Stimulated activated naive CD8-positive, alpha-beta T cell treated with anti-CD3 and anti-CD28 coated beads, Interleukin-15, Interleukin-2, amounts not matched to agents 100 ng/mL and 50 ng/mL, for 24 hours (primary cell): ENCODE measurements at regions not wholly inside any gene's neighbourhood (a gene's known extent, or its start where the extent isn't known, plus 50 kb on each side); places are given as distances from the start of the nearest gene placed in this dataset.

ENCODE experiments used
- H3K27ac Mint-ChIP-seq: one replicate; pipeline ENCODE4 v1.8.0; 2021; ENCODE audit warnings: mild to moderate bottlenecking, mixed read lengths
- H3K27me3 Mint-ChIP-seq: one replicate; pipeline ENCODE4 v1.8.0; 2021; ENCODE audit warnings: mixed read lengths
- H3K36me3 Mint-ChIP-seq: one replicate; pipeline ENCODE4 v1.8.0; 2021; ENCODE audit warnings: low read depth, mixed read lengths
- H3K4me1 Mint-ChIP-seq: one replicate; pipeline ENCODE4 v1.8.0; 2021; ENCODE audit warnings: low read depth, mixed read lengths
- H3K4me3 Mint-ChIP-seq: one replicate; pipeline ENCODE4 v1.8.0; 2021; ENCODE audit warnings: mild to moderate bottlenecking, mixed read lengths
- H3K9me3 Mint-ChIP-seq: one replicate; pipeline ENCODE4 v1.8.0; 2021; ENCODE audit warnings: mixed read lengths

DNA sequence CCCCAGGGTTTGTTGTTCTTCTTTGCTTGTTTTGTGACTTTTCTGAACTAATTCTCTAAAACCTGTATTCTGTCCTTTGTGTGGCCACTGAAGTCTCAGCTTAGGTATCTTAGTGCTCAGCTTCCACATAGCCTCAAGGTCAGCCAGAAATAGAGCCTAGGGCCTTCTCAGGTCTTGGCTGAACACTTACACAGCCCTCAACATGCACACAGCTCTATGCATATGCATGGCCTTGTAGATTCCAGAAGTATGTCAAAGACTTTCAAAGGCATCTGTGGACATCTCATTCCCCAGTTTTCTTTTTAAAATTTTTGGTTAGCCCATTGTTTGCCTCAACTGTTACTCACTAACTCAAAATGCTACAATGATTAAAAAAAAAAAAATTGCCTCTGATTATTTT lies 99.9 kb upstream of the GRIA1 start:
- Mint-ChIP-seq H3K9me3 (no peaks in the 10 kb centered on the region), H3K36me3 (no peaks in the 10 kb centered on the region), H3K4me1 (no peaks in the 10 kb centered on the region), H3K27me3 (no peaks in the 10 kb centered on the region), H3K4me3 (no peak overlapping the region), H3K27ac (no peak overlapping the region)

DNA sequence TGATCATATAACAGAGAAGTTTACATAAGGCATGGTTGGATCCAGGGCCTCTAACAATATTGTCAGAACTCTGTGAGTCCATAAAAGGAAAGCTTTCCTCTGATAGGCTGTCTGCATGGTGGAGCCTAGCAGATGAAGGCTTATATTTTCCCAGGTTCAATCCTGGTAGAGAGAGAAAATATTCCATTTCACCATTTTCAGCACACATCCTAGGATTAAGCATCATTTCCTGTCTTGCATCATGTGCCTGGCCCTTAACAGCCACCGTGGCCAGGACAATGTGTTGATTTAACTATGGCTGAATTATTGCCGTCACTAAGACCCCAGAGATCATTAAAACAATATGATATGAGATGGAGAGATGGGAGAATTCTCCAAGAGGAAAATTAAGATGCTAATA lies 90.9 kb upstream of the GRIA1 start:
- Mint-ChIP-seq H3K4me3 (no peak overlapping the region), H3K4me1 (no peaks in the 10 kb centered on the region), H3K27me3 (no peaks in the 10 kb centered on the region), H3K9me3 (no peaks in the 10 kb centered on the region), H3K36me3 (no peaks in the 10 kb centered on the region), H3K27ac (no peak overlapping the region)

DNA sequence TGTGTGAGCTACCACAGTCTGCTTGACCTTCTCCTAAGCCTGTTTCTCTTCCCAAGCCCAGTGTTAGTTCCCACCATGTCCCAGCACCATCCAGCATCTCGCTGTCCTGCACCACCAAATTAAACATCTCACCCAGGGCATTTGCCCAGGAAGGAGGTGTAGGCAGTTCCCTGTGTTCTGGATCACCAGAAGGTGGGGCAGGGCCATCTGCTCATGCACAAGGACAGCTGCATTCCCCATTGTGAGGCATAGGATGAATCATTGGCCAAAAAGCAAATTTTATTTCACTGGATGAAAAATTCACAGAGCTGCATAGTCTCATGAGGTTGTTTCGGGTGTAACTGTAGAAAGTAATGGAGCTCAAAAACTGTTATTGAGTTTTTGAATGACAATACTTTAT lies 89.5 kb upstream of the GRIA1 start:
- no peaks in the 10 kb centered on the region for H3K4me1 Mint-ChIP-seq
- no peaks in the 10 kb centered on the region for H3K36me3 Mint-ChIP-seq
- no peak overlapping the region for H3K4me3 Mint-ChIP-seq
- H3K27me3 Mint-ChIP-seq: no peaks in the 10 kb centered on the region
- no peaks in the 10 kb centered on the region for H3K9me3 Mint-ChIP-seq
- H3K27ac Mint-ChIP-seq: no peak overlapping the region

DNA sequence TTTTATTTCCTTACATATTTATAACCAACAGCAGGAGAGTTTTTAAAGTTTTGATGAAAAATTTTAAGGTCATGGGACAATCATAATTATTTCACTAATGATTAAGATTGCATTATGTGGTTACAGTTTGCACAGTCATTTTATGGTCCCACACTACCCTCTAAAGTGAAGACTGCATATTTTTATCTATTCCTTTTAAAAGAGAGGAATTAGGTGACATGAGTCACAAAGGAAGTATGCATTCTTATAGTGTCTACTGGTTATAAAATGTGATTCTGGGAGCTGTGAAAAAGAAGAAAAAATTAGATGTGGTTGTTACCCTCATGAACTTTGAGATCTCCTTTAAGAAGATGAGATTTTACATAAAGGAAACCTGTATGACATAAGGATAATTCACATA lies 87.9 kb upstream of the GRIA1 start:
- Mint-ChIP-seq H3K27ac (no peak overlapping the region), H3K27me3 (no peaks in the 10 kb centered on the region), H3K36me3 (no peaks in the 10 kb centered on the region), H3K9me3 (no peaks in the 10 kb centered on the region), H3K4me1 (no peaks in the 10 kb centered on the region), H3K4me3 (no peak overlapping the region)

DNA sequence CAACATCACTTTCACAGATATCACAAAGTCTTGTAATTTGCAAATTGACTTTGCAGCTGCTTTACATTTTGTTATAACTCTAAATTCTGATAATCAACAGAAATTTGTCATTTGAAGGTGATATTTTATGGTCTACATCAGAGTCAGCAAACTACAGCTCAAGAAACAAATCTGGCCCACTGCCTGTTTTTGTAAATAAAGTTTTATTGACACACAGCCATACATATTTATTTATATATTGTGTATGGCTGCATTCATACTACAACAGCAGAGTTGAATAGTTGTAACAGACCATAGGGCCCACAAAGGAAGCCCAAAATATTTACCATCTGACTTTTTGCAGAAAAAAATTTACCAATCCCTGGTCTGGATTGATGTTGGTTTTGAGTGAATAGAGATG lies 87.0 kb upstream of the GRIA1 start:
- no peak overlapping the region for H3K27ac Mint-ChIP-seq
- no peaks in the 10 kb centered on the region for H3K27me3 Mint-ChIP-seq

DNA sequence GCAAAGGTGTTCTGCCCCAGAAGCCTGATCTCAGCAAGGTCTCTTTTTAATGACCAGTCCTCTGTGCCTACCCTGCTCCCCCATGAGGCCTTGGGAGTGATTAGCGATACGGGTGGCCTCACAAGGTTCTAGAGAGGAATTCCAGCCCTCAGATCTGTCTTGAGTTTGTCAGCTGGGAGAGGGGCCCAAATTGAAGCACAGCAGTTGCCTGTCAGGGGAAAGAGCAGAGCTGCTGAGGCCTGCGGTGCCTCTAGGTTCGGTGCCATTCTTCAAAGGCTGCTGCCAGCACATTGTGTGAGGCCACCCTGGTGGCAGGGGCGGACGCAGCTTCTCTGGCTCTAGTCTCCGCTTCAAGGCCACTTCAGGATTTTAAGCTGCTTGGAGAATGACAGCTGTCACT lies 85.7 kb upstream of the GRIA1 start:
- Mint-ChIP-seq H3K36me3 (no peaks in the 10 kb centered on the region), H3K27ac (no peak overlapping the region), H3K4me3 (no peak overlapping the region), H3K9me3 (no peaks in the 10 kb centered on the region), H3K4me1 (no peaks in the 10 kb centered on the region), H3K27me3 (no peaks in the 10 kb centered on the region)

More for the DNA sequence above, 87.0 kb upstream of the GRIA1 start:
- no peaks in the 10 kb centered on the region for H3K36me3 Mint-ChIP-seq
- H3K9me3 Mint-ChIP-seq: no peaks in the 10 kb centered on the region
- no peak overlapping the region for H3K4me3 Mint-ChIP-seq
- no peaks in the 10 kb centered on the region for H3K4me1 Mint-ChIP-seq

DNA sequence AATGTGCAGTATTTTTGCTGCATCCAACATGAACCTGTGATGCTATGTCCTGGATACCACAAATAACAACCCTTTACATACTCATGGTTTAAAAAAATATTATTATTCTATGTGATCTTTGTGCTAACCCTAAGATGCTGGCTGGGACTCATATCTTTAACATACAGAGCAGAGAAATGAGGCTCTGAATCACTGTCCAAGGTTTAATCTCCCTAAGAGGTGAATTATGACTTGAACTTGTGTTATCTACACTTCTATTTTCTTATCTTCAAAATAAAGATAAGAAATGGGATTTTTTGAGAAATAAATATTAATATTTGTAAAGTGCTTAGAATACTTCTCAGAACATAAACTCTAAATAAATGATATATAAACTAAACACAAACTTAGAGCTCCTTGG lies 68.8 kb upstream of the GRIA1 start:
- no peaks in the 10 kb centered on the region for H3K36me3 Mint-ChIP-seq
- peaks cover 5% of the 10 kb centered on the region for H3K27me3 Mint-ChIP-seq
- H3K4me1 Mint-ChIP-seq: no peaks in the 10 kb centered on the region
- H3K27ac Mint-ChIP-seq: no peak overlapping the region
- H3K9me3 Mint-ChIP-seq: no peaks in the 10 kb centered on the region
- no peak overlapping the region for H3K4me3 Mint-ChIP-seq

DNA sequence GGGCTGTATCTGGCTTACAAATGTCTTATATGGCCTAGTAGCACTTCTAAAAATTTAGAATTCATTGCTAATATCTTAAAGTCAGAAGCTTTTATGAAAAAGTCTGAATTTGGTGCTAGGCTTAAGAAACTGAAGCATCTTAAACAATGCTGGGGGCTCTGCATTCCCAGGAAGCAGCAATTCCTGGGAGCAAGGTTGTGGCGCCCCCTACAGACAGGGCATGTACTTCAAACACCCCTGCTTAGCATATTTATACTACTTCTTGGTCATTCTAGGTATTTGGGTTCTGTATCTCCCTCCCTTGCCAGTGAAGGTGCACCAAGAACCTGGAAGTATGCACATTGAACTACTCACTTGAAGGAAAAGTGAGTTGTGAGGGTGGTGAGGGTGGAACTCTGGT lies 64.6 kb upstream of the GRIA1 start:
- no peaks in the 10 kb centered on the region for H3K9me3 Mint-ChIP-seq
- H3K4me1 Mint-ChIP-seq: no peaks in the 10 kb centered on the region
- peaks cover 8% of the 10 kb centered on the region for H3K27me3 Mint-ChIP-seq
- no peak overlapping the region for H3K27ac Mint-ChIP-seq
- H3K36me3 Mint-ChIP-seq: no peaks in the 10 kb centered on the region
- H3K4me3 Mint-ChIP-seq: no peak overlapping the region

DNA sequence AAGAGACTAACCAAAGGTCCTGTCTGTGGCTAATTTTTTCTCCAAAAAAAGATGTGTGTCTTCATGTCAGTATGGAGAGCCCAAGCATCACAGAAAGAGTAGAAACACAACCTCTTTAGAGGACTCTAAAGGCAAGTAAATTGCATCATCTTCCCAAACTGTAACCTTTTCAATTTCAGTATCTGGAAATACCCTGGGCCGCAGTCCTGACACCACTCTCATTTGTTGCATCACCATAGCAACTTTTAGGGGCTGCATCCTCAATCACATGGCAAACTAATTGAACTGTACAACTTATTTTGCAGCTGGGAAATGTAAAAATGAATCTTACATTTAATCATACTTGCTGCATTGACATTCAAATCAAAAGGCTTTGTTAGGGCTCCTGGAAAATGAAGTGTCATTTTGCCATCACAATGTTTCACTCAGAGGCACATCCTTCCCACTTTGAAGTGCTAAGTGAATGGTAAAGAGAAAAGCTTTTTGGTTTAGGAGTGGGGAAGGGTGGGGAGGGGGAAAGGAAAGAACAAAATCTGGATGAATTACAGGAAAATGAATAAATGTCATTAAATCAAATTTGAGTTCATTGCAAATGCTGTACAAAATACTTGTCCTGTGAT lies 60.6 kb upstream of the GRIA1 start:
- H3K27me3 Mint-ChIP-seq: peaks cover 3% of the 10 kb centered on the region
- no peaks in the 10 kb centered on the region for H3K9me3 Mint-ChIP-seq
- H3K4me3 Mint-ChIP-seq: no peak overlapping the region
- H3K27ac Mint-ChIP-seq: no peak overlapping the region
- no peaks in the 10 kb centered on the region for H3K36me3 Mint-ChIP-seq
- no peaks in the 10 kb centered on the region for H3K4me1 Mint-ChIP-seq

DNA sequence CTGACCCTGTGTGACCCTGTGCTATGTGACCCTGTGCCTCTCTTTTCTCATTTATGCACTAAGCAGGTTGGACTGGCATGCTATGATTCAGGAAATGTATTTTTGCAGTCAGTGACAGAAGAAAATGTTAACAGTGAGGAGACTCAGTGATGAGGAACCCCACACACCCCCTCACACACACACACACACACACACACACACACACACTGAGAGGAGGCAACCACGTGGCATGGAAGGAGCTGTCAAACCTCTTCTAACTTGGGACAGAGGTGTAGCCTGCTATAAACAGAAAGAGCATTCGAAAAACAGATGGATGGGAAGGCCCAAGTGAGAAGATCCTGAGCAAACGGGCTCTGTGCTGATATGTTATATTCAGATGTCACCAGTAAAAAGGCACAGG lies 57.9 kb upstream of the GRIA1 start:
- H3K4me1 Mint-ChIP-seq: no peaks in the 10 kb centered on the region
- no peaks in the 10 kb centered on the region for H3K36me3 Mint-ChIP-seq
- no peaks in the 10 kb centered on the region for H3K9me3 Mint-ChIP-seq
- H3K4me3 Mint-ChIP-seq: no peak overlapping the region
- no peak overlapping the region for H3K27ac Mint-ChIP-seq
- no peaks in the 10 kb centered on the region for H3K27me3 Mint-ChIP-seq

DNA sequence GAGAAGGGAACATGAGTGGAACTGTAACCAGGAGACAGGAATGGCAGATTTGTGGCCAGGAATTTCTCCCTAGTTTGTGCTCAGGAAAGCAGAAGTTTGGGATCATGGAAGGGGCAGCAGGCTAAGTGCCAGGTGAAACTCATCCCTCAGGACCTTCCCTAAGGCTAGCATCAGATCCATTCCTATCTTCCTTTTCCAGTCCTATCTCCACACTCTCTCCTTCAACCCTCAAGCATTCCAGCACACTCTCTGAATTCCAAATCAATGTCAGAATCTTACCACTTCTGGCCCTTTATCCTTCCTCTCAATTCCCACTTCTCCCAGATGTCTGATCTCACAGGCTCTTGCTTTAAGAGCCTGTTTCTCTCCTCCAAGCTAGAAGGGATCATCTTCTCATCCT lies 53.2 kb upstream of the GRIA1 start:
- H3K27ac Mint-ChIP-seq: no peak overlapping the region
- no peaks in the 10 kb centered on the region for H3K27me3 Mint-ChIP-seq
- no peak overlapping the region for H3K4me3 Mint-ChIP-seq
- H3K9me3 Mint-ChIP-seq: no peaks in the 10 kb centered on the region
- H3K4me1 Mint-ChIP-seq: no peaks in the 10 kb centered on the region
- H3K36me3 Mint-ChIP-seq: no peaks in the 10 kb centered on the region

DNA sequence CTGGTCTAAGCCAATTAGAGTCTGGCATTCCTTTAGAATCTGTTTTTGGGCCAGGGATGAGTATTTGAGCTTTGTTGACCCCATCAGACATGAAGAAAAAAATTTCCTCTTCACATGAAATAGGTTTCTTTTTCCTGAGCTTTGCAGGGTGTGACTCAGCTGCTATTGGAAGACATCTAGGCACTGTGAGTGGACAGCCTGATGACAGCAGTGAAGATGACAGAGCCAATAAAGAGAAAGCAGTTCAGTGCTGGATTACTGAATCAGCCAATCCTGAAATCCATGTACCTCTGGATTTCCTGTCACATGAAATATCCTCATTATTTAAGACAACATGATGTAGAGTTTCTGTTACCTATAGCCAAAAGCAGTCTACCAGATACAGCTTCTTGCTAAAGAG lies 51.3 kb upstream of the GRIA1 start:
- Mint-ChIP-seq H3K4me1 (no peaks in the 10 kb centered on the region), H3K9me3 (no peaks in the 10 kb centered on the region), H3K4me3 (no peak overlapping the region), H3K27me3 (no peaks in the 10 kb centered on the region), H3K27ac (no peak overlapping the region), H3K36me3 (no peaks in the 10 kb centered on the region)
